ENCODE measurements at regions not wholly inside any gene's neighbourhood (a gene's known extent, or its start where the extent isn't known, plus 50 kb on each side); places are given as distances from the start of the nearest gene placed in this dataset.

- Histone ChIP-seq H3K27me3 (no peaks in the 10 kb centered on the region), H3K9me3 (no peaks in the 10 kb centered on the region), H3K4me3 (no peak overlapping the region), H3K27ac (no peak overlapping the region), H3K36me3 (no peaks in the 10 kb centered on the region), H3K4me1 (no peaks in the 10 kb centered on the region)
- ATAC-seq, result no peak
- no peak for TF ChIP-seq EP300 (IDR thresholded peaks at IDR 0.05)
- no peak for TF ChIP-seq POLR2A (IDR thresholded peaks at IDR 0.05)
- TF ChIP-seq POLR2AphosphoS5 (IDR thresholded peaks at IDR 0.05), result no peak
- TF ChIP-seq CTCF (IDR thresholded peaks at IDR 0.05), result no peak
- WGBS, 2 donors (ENCODE audit: low coverage in 1 of 2), result 48 to 59% methylated on average over 3 of the region's 3 CpGs
Observed at GRCh38 chr18:27564066-27564465, 379.0 kb upstream of the CHST9 start.

- H3K27ac ChIP-seq, result no peak overlapping the region
- no peak overlapping the region for H3K4me3 ChIP-seq
- H3K9me3 ChIP-seq, result peaks cover 0 to 11% (median 0%) of the 10 kb centered on the region in 3 donors
- no peaks in the 10 kb centered on the region for H3K27me3 ChIP-seq
- H3K4me1 ChIP-seq, result no peaks in the 10 kb centered on the region
- ATAC-seq, result no peak
- 28% methylated on average over 2 to 4 of the region's 4 CpGs for WGBS, 2 donors (ENCODE audit: low coverage in 1 of 2)
- TF ChIP-seq POLR2A (IDR thresholded peaks at IDR 0.05), result no peak
- no peak for TF ChIP-seq POLR2AphosphoS5 (IDR thresholded peaks at IDR 0.05)
- TF ChIP-seq CTCF (IDR thresholded peaks at IDR 0.05), result no peak
- no peak for TF ChIP-seq EP300 (IDR thresholded peaks at IDR 0.05)
- no peaks in the 10 kb centered on the region for H3K36me3 ChIP-seq
Observed at GRCh38 chr18:27558388-27559155, 373.5 kb upstream of the CHST9 start.

- Histone ChIP-seq H3K27me3 (no peaks in the 10 kb centered on the region), H3K4me1 (no peaks in the 10 kb centered on the region), H3K36me3 (no peaks in the 10 kb centered on the region), H3K27ac (no peak overlapping the region), H3K4me3 (no peak overlapping the region), H3K9me3 (peaks cover 0 to 11% (median 0%) of the 10 kb centered on the region in 3 donors)
- TF ChIP-seq POLR2A (IDR thresholded peaks at IDR 0.05), result no peak
- TF ChIP-seq POLR2AphosphoS5 (IDR thresholded peaks at IDR 0.05), result no peak
- TF ChIP-seq EP300 (IDR thresholded peaks at IDR 0.05), result no peak
- TF ChIP-seq CTCF (IDR thresholded peaks at IDR 0.05), result no peak
- ATAC-seq, result no peak
- WGBS, 2 donors (ENCODE audit: low coverage in 1 of 2), result 73 to 80% methylated on average over 4 of the region's 4 CpGs
Observed at GRCh38 chr18:27556741-27557140, 371.6 kb upstream of the CHST9 start.

- no peak overlapping the region for H3K4me3 ChIP-seq
- no peaks in the 10 kb centered on the region for H3K4me1 ChIP-seq
- H3K27me3 ChIP-seq, result no peaks in the 10 kb centered on the region
- no peaks in the 10 kb centered on the region for H3K9me3 ChIP-seq
- WGBS, 2 donors (ENCODE audit: low coverage in 1 of 2), result 60 to 69% methylated on average over 4 to 6 of the region's 6 CpGs
- no peaks in the 10 kb centered on the region for H3K36me3 ChIP-seq
- ATAC-seq, result no peak
- no peak overlapping the region for H3K27ac ChIP-seq
- TF ChIP-seq CTCF (IDR thresholded peaks at IDR 0.05) (no peak), POLR2AphosphoS5 (IDR thresholded peaks at IDR 0.05) (no peak), POLR2A (IDR thresholded peaks at IDR 0.05) (no peak), EP300 (IDR thresholded peaks at IDR 0.05) (no peak)
Observed at GRCh38 chr18:27549335-27550039, 364.4 kb upstream of the CHST9 start.

GRCh38 chr18:27546991-27547390, 361.9 kb upstream of the CHST9 start:
- TF ChIP-seq EP300 (IDR thresholded peaks at IDR 0.05), result no peak
- no peak for TF ChIP-seq POLR2AphosphoS5 (IDR thresholded peaks at IDR 0.05)
- no peak for TF ChIP-seq CTCF (IDR thresholded peaks at IDR 0.05)
- no peak for TF ChIP-seq POLR2A (IDR thresholded peaks at IDR 0.05)
- WGBS, 2 donors (ENCODE audit: low coverage in 1 of 2), result 89% methylated on average over 3 of the region's 3 CpGs
- Histone ChIP-seq H3K27ac (no peak overlapping the region), H3K27me3 (no peaks in the 10 kb centered on the region), H3K4me1 (no peaks in the 10 kb centered on the region), H3K4me3 (no peak overlapping the region), H3K36me3 (no peaks in the 10 kb centered on the region), H3K9me3 (no peaks in the 10 kb centered on the region)
- ATAC-seq, result no peak
